ENCODE measurements at regions not wholly inside any gene's neighbourhood (a gene's known extent, or its start where the extent isn't known, plus 50 kb on each side); places are given as distances from the start of the nearest gene placed in this dataset.
A peak's percentile ranks its signal among the peaks of the same experiment; 100 is the strongest.

GRCh38 chr22:23522623-23523251 lies 57.4 kb downstream of the IGLL1 start:
- TF ChIP-seq, protein P1, sequence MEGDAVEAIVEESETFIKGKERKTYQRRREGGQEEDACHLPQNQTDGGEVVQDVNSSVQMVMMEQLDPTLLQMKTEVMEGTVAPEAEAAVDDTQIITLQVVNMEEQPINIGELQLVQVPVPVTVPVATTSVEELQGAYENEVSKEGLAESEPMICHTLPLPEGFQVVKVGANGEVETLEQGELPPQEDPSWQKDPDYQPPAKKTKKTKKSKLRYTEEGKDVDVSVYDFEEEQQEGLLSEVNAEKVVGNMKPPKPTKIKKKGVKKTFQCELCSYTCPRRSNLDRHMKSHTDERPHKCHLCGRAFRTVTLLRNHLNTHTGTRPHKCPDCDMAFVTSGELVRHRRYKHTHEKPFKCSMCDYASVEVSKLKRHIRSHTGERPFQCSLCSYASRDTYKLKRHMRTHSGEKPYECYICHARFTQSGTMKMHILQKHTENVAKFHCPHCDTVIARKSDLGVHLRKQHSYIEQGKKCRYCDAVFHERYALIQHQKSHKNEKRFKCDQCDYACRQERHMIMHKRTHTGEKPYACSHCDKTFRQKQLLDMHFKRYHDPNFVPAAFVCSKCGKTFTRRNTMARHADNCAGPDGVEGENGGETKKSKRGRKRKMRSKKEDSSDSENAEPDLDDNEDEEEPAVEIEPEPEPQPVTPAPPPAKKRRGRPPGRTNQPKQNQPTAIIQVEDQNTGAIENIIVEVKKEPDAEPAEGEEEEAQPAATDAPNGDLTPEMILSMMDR (conservative IDR thresholded peaks at IDR 0.05) = no peak
- H3K27ac ChIP-seq = peak overlapping the region; percentile 99

- H3K27ac ChIP-seq = peak overlapping the region; percentile 99
- TF ChIP-seq, protein P1 (conservative IDR thresholded peaks at IDR 0.05) = peak; percentile 36
Observed at GRCh38 chr22:23521441-23522113, 58.5 kb downstream of the IGLL1 start.

GRCh38 chr22:23520863-23521440 lies 59.1 kb downstream of the IGLL1 start:
- H3K27ac ChIP-seq = peak overlapping the region; percentile 99
- TF ChIP-seq, protein P1 (conservative IDR thresholded peaks at IDR 0.05) = no peak

DNA sequence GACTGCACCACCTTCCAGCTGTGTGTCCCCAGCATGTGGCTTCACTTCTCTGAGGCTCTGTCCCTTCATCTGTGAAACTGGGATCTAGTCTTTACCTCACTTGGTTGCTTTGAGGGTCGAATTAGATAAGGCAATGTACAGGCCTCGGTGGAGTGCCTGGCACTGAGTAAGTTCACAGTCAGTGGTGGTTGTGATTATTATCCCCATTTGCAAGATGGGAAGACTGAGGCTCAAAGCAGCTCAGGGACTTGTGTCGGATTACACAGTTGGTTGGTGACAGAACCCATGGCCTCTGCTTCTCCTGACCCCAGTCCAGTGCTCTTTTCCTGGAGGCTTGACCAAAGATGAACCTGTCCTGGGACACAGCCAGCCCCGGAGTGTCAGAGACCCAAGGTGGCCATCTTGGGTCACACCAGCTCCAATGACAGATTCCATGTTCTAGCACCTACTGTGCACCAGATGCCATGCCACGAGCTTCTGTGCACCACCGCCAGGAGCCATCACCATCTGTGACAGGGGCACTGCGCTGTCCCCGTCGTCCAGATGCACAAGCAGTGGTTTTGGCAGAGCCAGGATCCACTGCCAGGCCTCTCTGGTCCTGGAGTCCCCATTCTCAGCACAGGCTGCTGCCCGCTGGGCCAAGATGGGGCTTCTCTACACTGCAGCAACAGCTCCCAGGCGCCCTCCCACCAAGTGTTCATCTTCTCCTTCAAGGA lies 60.5 kb downstream of the IGLL1 start:
- peak overlapping the region; percentile 99; the same call in 1 of the 2 replicates for H3K27ac ChIP-seq
- TF ChIP-seq, protein P1 (conservative IDR thresholded peaks at IDR 0.05) = no peak

GRCh38 chr22:23518376-23519187 lies 61.5 kb downstream of the IGLL1 start:
- TF ChIP-seq, protein P1 (conservative IDR thresholded peaks at IDR 0.05) = no peak
- no peak overlapping the region for H3K27ac ChIP-seq

DNA sequence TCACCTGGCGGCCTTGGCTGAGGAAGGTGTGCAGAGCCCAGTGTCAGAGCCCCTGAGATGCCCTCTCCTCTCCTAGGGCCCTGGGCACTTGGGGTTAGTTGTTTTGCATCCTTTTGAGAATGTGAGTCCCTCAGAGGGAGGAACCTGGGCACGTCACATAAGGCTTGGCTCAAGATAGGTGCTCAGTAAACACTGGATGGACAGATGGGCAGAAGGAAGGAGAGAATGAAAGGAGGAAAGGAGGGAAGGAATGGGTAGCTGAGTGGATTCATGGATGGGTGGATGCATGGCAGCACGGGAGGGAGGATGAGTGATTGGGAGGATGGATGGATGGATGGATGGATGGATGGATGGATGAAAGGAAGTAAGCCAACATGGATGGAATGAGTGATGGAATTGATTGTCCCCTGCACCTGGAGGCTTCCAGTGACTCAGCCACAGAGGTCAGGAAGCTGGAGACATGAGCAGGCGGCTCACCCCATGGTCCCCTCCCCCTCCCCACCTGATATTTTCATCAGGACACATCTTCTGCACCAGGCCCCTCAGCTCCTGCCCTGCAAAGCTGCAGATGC lies 62.2 kb downstream of the IGLL1 start:
- H3K27ac ChIP-seq = no peak overlapping the region
- TF ChIP-seq, protein P1 (conservative IDR thresholded peaks at IDR 0.05) = no peak
